ENCODE measurements at regions not wholly inside any gene's neighbourhood (a gene's known extent, or its start where the extent isn't known, plus 50 kb on each side); places are given as distances from the start of the nearest gene placed in this dataset.

DNA sequence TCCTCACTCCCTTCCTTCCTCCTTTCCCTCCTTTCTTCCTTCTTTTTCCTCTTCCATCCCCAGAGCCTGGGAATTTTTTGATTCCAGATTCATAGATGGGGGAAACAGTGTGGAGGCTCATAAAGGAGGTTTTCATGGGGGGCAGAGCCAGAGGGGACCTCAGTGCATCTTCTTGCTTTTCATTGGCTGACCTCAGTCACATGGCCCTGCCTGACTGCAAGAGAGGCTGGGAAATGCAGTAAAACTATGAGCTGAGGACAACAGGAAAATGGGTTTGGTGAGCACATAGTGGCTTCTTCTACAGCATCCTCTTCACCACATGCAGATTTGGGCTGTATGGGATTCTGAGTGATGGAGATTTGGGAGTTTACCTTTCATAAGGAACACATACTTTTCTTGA, 437.1 kb upstream of the TBX3 start:
- no peak for DNase-seq (ENCODE audit: low spot score)
- TF ChIP-seq, protein P1, sequence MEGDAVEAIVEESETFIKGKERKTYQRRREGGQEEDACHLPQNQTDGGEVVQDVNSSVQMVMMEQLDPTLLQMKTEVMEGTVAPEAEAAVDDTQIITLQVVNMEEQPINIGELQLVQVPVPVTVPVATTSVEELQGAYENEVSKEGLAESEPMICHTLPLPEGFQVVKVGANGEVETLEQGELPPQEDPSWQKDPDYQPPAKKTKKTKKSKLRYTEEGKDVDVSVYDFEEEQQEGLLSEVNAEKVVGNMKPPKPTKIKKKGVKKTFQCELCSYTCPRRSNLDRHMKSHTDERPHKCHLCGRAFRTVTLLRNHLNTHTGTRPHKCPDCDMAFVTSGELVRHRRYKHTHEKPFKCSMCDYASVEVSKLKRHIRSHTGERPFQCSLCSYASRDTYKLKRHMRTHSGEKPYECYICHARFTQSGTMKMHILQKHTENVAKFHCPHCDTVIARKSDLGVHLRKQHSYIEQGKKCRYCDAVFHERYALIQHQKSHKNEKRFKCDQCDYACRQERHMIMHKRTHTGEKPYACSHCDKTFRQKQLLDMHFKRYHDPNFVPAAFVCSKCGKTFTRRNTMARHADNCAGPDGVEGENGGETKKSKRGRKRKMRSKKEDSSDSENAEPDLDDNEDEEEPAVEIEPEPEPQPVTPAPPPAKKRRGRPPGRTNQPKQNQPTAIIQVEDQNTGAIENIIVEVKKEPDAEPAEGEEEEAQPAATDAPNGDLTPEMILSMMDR (IDR thresholded peaks at IDR 0.05; ENCODE audit: extremely low read depth, insufficient read depth, missing control alignments) = no peak
- in situ Hi-C loops (cut with MboI; ENCODE audit: low pct_unique_long_range_greater_than_20kb, low sequenced_read_pairs, unreplicated experiment) = no loop called here

DNA sequence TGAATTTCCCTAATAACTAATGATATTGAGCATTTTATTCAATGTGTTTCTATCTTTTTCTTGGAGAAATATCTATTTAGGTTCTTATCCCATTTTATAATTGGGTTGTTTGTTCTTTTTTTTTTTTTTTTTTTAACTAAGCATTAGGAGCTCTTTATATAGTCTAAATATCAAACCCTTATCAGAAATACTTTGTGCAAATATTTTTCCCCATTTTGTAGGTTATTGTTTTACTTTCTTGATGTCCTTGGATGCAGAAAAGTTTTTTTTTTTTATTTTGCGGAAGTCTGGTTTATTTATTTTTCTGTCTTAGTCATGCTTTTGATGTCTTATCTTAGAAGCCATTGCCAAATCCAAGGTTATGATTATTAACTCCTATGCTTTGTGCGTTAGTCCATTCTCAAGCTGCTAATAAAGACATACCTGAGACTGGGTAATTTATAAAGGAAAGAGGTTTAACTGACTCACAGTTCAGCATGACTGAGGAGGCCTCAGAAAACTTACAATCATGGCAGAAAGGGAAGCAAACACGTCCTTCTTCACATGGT, 434.3 kb upstream of the TBX3 start:
- TF ChIP-seq, protein P1 (IDR thresholded peaks at IDR 0.05; ENCODE audit: extremely low read depth, insufficient read depth, missing control alignments) = no peak
- in situ Hi-C loops (cut with MboI; ENCODE audit: low pct_unique_long_range_greater_than_20kb, low sequenced_read_pairs, unreplicated experiment) = no loop called here
- no peak for DNase-seq (ENCODE audit: low spot score)

DNA sequence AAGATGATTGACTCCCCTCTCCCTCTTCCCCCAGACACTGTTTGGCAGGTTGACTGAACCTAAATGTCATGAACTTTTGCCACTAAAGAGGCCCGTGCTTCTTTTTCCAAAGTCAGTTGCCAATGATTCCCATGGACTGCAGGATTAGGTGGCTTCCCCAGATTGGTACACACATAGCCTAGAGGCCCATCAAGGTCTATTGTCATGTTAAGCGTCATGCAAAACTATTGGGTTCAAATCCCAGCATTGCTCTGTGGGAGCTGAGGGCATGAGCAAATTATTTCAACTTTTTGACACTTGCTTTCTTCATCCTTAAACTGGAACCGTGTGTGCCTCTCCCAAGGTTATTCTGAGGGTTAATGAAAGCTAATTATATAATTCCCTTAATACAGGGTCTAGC, 430.2 kb upstream of the TBX3 start:
- no peak for DNase-seq (ENCODE audit: low spot score)
- in situ Hi-C loops (cut with MboI; ENCODE audit: low pct_unique_long_range_greater_than_20kb, low sequenced_read_pairs, unreplicated experiment) = no loop called here
- TF ChIP-seq, protein P1 (IDR thresholded peaks at IDR 0.05; ENCODE audit: extremely low read depth, insufficient read depth, missing control alignments) = no peak

DNA sequence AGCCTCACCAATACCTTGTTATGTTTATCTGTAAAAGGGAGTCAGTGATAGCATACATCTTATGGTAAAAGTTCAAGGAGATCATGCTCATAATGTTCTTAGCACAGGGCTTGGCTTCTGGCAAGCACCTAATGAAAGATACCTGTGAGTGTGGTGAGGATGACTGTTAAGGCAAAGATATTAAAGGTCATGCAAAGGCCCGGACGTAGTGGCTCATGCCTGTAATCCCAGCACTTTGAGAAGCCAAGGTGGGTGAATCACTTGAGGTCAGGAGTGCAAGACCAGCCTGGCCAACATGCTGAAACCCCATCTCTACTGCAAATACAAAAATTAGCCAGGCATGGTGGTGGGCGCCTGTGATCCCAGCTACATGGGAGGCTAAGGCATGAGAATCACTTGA, 425.9 kb upstream of the TBX3 start:
- in situ Hi-C loops (cut with MboI; ENCODE audit: low pct_unique_long_range_greater_than_20kb, low sequenced_read_pairs, unreplicated experiment) = no loop called here
- no peak for DNase-seq (ENCODE audit: low spot score)
- TF ChIP-seq, protein P1 (IDR thresholded peaks at IDR 0.05; ENCODE audit: extremely low read depth, insufficient read depth, missing control alignments) = no peak

DNA sequence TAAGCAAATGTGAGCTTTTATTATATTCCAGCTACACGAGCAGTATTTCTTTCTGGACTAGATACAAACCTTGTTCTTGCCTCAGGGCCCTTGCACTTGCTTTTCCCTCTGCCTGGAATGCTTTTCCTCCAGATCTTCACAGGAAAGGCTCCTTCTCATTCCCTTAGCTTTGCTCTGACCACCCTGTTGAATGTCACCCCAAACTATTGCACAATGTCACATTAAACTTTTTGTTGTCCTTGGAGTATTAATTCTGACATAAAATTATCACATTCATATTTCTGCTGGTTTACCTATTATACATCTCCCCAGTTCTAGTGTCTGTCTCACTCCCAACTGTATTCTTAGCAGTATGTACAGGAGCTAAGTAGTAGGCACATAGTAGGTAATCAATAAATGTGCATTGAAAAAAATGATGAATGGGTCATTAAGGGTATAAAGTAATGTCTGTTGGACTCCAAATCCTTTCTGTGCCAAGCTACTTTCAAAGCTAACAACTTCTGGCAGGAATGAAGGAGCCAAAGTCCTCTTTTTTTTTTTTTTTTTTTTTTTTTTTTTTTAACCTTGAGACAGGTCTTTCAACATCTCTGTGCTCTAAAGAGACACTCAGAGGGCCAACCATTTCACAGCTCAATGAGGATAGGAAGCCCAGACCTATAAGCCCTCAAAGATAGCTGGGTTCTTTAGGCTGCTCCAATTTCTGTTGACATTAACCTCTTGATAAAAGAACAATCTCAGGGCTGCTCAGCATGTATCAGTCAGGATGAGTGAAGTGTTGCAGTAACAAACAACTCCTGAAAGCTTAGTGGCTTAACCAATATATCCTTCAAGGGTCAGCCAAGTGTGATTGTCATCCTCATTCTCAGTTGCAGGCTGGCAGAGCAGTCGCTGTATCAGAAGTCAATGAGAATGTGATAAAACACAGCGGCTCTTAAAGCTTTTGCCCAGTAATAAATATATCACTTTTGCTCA, 424.4 kb upstream of the TBX3 start:
- TF ChIP-seq, protein P1 (IDR thresholded peaks at IDR 0.05; ENCODE audit: extremely low read depth, insufficient read depth, missing control alignments) = no peak
- DNase-seq (ENCODE audit: low spot score) = no peak
- in situ Hi-C loops (cut with MboI; ENCODE audit: low pct_unique_long_range_greater_than_20kb, low sequenced_read_pairs, unreplicated experiment) = no loop called here

DNA sequence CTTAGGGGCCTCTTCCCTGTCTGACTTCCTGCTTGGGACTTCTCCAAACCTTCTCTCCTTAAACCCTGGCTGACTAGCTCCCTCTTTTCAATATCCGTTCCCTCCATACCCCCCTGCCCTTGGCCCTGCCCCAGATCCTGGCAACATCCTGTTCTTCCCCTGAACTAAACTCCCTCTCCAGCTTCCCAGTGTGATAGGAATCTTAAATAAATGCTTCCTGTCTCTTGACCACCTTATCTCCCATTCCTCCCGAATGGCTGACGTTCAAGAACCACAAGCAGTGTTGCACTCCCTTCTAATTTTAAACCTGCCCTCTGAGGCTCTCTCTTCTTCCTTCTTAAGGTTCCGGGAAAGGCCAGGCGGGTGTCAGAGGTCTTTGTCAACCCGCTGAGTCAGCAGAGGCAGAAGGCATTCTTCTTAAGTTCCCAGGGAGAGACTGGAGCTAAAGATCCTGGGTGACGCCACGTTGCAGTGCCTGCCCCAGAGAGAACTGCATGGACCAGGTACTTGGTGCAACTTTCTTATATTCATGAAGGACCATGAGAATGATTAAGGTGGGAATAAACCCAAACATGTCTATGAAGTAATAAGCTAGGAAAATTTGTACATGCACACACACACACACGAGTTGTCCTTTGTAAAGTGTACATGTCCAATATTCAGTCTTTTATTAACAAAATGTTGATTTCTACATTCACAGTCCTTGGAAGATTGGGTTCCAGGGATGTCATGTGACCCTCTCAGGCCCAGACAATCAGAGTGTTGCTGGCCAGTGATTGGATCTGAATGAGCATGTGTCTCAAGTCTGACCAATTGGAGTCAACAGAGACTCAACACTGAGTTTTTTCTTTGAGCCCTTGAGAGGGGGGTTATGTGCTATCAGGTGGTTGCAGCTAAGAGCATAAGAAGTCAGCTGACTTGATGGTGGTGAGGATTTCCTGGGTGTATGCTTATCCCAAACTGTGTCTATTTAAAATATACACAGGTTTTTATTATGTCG, 420.2 kb upstream of the TBX3 start:
- TF ChIP-seq, protein P1 (IDR thresholded peaks at IDR 0.05; ENCODE audit: extremely low read depth, insufficient read depth, missing control alignments) = no peak
- in situ Hi-C loops (cut with MboI; ENCODE audit: low pct_unique_long_range_greater_than_20kb, low sequenced_read_pairs, unreplicated experiment) = no loop called here
- DNase-seq (ENCODE audit: low spot score) = no peak

All from GM13977 (cell line).